Esophagus (tissue), 2 donors: ENCODE measurements at regions not wholly inside any gene's neighbourhood (a gene's known extent, or its start where the extent isn't known, plus 50 kb on each side); places are given as distances from the start of the nearest gene placed in this dataset.

ENCODE experiments used
- H3K27ac ChIP-seq, 2 donors: one replicate each; pipeline ENCODE4 v1.5.1; 2013; ENCODE audit warnings: low read depth in 2 of 2, mild to moderate bottlenecking in 2 of 2, inconsistent platforms in 1 of 2, low read length in 1 of 2, moderate library complexity in 1 of 2
- H3K27me3 ChIP-seq, 2 donors: one replicate each; pipeline ENCODE4 v1.6.1; 2013; ENCODE audit warnings: low read length in 2 of 2, control low read depth in 1 of 2, mild to moderate bottlenecking in 1 of 2; ENCODE audit not compliant: insufficient read depth in 2 of 2, control insufficient read depth in 1 of 2
- H3K36me3 ChIP-seq, 2 donors: one replicate each; pipeline ENCODE4 v1.6.1; 2013; ENCODE audit warnings: low read length in 1 of 2; ENCODE audit not compliant: control insufficient read depth in 2 of 2, insufficient read depth in 2 of 2
- H3K4me1 ChIP-seq, 2 donors: one replicate each; pipeline ENCODE4 v1.6.1; 2013; ENCODE audit warnings: low read length in 1 of 2; ENCODE audit not compliant: control insufficient read depth in 2 of 2, insufficient read depth in 2 of 2
- H3K4me3 ChIP-seq, 2 donors: one replicate each; pipeline ENCODE4 v1.5.1; 2013; ENCODE audit warnings: low read length in 2 of 2, mild to moderate bottlenecking in 2 of 2, low read depth in 1 of 2, moderate library complexity in 1 of 2
- H3K9me3 ChIP-seq, 2 donors: one replicate each; pipeline ENCODE4 v1.6.1; 2013; ENCODE audit warnings: mild to moderate bottlenecking in 2 of 2, low read depth in 1 of 2, low read length in 1 of 2, moderate library complexity in 1 of 2; ENCODE audit not compliant: control insufficient read depth in 2 of 2, insufficient read depth in 1 of 2
- WGBS, 2 donors: extraction: QIAGEN DNeasy Blood & Tissue Kit; methylation state at CpG; one replicate each; pipeline ENCODE4 v1.1.7; 2013; 5-methylcytosine and 5-hydroxymethylcytosine counted together
- donor health status: healthy with polysubstance abuse.
- donor health status: Bipolar disorder and iron deficiency.

DNA sequence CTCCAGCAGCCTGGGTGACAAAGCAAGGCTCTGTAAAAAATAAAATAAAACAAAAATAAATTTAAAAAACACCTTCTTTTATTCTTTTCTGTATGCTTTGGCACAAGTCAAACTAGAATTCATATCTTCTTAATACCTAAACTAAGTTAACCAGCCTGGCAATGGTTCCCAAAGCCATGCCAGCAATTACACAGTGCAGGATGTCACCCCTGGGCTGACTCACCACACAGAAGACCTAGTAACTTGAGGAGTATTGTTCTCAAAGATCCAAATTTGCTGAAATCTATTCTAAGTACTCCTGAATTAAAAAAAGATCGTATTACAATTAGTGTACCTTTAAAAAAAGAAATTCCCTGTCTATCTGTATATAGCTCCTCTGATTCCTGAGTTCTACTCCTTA, 162.7 kb upstream of the SGK1 start:
- Histone ChIP-seq H3K4me3 (no peak overlapping the region), H3K36me3 (no peaks in the 10 kb centered on the region), H3K27ac (no peak overlapping the region), H3K27me3 (no peaks in the 10 kb centered on the region), H3K9me3 (no peaks in the 10 kb centered on the region), H3K4me1 (peaks cover 0 to 6% of the 10 kb centered on the region in 2 donors)
- 39 to 48% methylated on average over 1 of the region's 1 CpG for WGBS, 2 donors

DNA sequence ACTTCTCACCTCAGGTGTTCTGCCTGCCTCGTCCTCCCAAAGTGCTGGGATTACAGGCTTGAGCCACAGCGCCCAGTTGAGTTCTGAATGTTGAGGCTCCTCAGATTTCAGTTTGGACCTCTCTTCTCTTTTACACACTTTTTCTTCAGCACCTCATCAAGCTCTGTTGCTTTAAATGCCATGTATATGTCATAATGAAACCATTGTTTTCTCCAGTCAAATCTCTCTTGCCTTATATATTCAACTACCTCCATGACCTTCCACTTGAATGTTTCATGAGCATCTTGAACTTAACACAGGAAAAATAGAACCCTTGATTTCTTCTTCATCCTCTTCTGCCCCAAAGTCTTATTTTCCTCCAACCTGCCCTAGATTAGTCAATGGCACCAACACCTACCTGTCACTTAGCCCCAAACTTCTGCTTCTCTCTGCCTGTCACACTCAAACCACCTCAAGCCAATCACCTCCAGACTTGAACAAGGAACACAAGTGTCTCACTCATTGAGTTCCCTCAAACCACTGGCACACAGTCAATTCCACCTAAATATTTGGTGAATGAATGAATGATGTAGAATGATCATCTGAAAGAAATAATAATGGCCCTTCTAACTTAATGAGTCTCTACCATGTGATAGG, 161.0 kb upstream of the SGK1 start:
- Histone ChIP-seq H3K9me3 (no peaks in the 10 kb centered on the region), H3K27ac (no peak overlapping the region)

DNA sequence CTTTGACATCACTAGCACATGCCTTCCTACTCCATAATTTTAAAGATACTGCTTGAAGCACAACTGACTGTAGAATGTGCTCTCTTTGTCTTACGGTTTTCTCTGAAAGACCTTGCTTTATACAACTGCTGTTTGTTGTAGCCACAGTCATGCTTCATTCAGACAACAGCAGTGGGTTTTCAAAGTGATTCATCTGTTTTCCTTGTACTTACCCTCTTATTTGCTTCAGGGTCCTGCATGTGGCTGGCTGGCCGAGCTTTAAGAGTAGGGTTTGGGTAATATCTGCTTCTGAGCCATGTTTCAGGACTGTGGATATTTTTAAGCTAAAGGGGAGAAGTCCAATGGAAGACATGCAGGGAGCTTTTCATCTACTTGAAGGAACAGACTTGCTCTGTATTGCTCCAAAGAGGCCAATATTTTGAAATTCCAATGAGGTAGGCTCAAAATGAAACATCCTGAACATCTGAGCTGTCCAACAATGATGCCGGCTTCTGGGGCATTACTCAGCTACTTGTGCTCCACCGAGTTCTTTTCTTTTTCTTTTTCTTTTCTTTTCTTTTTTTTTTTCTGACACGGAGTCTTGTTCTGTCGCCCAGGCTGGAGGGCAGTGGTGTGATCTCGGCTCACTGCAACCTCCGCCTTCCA, 160.2 kb upstream of the SGK1 start:
- peaks cover 0 to 6% of the 10 kb centered on the region in 2 donors for H3K4me1 ChIP-seq
- H3K27me3 ChIP-seq = no peaks in the 10 kb centered on the region
- H3K4me3 ChIP-seq = no peak overlapping the region
- H3K36me3 ChIP-seq = no peaks in the 10 kb centered on the region
- WGBS, 2 donors = 88 to 92% methylated on average over 8 of the region's 8 CpGs
- no peaks in the 10 kb centered on the region for H3K9me3 ChIP-seq
- no peak overlapping the region for H3K27ac ChIP-seq

More for the DNA sequence above, 161.0 kb upstream of the SGK1 start:
- Histone ChIP-seq H3K4me1 (peaks cover 0 to 6% of the 10 kb centered on the region in 2 donors), H3K4me3 (no peak overlapping the region), H3K36me3 (no peaks in the 10 kb centered on the region), H3K27me3 (no peaks in the 10 kb centered on the region)
- 98 to 100% methylated on average over 2 of the region's 2 CpGs for WGBS, 2 donors

DNA sequence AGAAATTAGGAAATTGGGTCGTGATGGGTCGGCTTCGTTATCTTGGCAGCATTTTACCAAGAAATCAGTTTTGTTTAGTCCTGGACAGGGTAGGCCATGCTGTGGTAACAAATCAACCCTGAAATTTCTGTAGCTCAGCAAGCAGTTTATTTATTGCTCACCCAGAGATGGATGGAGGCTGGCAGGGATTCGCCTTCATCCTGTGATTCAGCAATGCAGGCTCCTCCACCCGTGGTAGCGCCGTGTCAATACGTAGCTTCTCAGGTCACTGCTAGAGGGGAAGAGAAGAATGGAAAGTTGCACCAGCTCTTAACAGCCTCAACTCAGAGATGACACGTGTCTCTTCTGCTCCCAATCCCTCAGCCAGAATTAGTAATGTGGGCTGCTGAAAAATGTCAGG, 157.0 kb upstream of the SGK1 start:
- Histone ChIP-seq H3K27ac (no peak overlapping the region), H3K27me3 (no peaks in the 10 kb centered on the region), H3K4me3 (no peak overlapping the region), H3K4me1 (no peaks in the 10 kb centered on the region), H3K36me3 (no peaks in the 10 kb centered on the region), H3K9me3 (no peaks in the 10 kb centered on the region)
- 88 to 89% methylated on average over 9 of the region's 9 CpGs for WGBS, 2 donors

DNA sequence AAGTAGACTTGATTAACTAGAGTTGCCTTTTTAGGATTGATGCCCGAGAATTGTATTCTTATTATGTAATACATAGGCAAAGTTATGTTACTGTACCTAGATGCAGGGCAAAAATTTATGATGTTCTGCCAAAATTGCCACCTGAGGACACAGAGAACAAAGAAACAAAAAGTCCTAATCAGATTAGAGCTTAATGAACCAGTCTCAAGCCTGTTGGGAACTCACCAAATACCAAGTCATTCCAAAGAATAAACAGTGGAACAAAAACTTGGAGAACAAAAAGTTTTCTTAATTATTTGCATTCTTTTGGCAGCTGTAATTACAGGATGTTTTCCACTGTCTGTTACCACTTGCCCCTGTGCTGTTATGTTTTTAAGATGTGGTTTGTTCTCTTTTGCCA, 154.7 kb upstream of the SGK1 start:
- Histone ChIP-seq H3K27me3 (no peaks in the 10 kb centered on the region), H3K4me3 (no peak overlapping the region), H3K36me3 (no peaks in the 10 kb centered on the region), H3K9me3 (no peaks in the 10 kb centered on the region), H3K4me1 (peaks cover 0 to 3% of the 10 kb centered on the region in 2 donors), H3K27ac (no peak overlapping the region)
- WGBS, 2 donors = 46 to 55% methylated on average over 1 of the region's 1 CpG

DNA sequence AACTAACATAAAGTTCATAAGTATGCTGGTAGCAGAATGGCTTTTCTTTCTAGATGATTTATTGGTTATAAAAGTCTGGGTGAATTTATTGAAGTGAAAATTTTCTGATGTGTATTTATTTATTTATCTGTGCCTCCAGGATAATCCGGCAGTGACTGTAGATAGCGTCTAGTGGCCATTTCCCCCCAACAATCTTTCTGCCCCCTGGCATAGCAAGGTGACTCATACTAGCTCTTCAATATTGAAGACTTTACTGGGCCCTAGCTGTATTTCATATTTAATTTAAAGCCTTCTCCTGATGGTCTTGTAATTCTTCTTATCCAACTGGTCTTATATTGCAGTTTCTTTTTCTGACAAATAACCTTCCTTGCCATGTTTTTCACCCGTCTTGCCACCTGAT, 154.1 kb upstream of the SGK1 start:
- Histone ChIP-seq H3K36me3 (no peaks in the 10 kb centered on the region), H3K27me3 (no peaks in the 10 kb centered on the region), H3K4me1 (peaks cover 0 to 3% of the 10 kb centered on the region in 2 donors), H3K27ac (no peak overlapping the region), H3K4me3 (no peak overlapping the region), H3K9me3 (no peaks in the 10 kb centered on the region)
- WGBS, 2 donors = 67 to 78% methylated on average over 3 of the region's 3 CpGs

DNA sequence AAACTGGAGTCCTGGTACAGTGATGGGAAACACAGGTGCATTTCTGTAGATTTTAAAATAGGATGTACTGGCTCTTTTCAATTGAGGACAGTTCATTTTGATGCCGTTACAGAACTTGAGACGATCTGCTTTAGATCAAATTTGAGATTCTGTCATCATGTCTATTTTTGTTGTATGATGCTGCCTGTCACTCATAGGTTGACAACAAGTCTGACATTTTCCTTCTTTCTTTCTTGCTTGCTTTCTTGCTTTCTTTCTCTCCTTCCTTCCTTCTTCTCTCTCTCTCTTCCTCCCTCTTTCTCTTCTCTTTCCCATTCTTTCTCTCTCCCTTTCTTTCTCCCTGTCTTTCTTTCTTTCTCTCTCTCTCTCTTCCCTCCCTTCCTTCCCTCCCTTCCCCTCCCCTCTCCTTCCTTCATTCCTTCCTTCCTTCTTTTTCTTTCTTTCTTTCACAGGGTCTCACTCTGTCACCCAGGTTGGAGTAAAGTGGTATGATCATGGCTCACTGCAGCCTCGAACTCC, 152.6 kb upstream of the SGK1 start:
- Histone ChIP-seq H3K9me3 (no peaks in the 10 kb centered on the region), H3K4me1 (peaks cover 0 to 3% of the 10 kb centered on the region in 2 donors), H3K4me3 (no peak overlapping the region), H3K27me3 (no peaks in the 10 kb centered on the region), H3K36me3 (no peaks in the 10 kb centered on the region), H3K27ac (no peak overlapping the region)
- 87 to 89% methylated on average over 3 of the region's 3 CpGs for WGBS, 2 donors

DNA sequence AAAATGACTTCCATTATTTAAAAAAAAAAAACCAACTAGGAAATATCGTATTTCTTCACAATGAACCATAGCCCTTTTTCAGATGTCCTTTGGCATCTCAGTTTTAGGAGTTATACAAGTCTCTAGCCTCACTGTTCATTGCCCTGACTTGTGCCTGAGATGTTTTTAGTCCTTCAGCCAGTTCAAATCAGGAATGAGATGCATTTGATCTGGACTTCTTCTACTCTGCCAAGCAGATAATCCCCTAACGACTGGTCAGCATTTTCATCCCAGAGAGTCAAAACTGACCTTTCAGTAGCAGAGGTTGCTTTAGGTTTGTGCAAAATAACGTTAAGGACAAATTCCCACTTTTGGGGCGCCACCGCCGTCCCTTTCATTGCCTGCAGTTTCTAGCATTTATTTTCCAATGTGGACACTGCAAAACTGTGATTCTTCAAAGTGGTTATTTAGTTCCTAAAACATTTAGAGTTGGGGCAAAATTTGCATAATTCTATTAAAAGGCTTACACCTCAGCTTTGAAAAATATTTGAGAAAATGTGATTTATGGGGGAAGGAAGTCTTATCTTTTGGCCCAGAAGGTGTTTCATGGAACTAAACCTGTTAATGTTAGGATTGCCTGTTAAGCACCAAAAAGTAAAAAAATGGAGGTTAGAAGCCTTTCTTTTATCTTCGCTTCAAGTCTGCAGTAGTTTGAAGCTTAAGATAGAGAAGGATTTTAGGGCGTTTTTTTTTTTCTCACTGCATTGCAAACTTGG, 152.0 kb upstream of the SGK1 start:
- no peaks in the 10 kb centered on the region for H3K9me3 ChIP-seq
- H3K36me3 ChIP-seq = no peaks in the 10 kb centered on the region
- H3K4me3 ChIP-seq = no peak overlapping the region
- no peaks in the 10 kb centered on the region for H3K27me3 ChIP-seq
- H3K27ac ChIP-seq = no peak overlapping the region
- WGBS, 2 donors = 73 to 74% methylated on average over 8 of the region's 8 CpGs
- H3K4me1 ChIP-seq = peaks cover 0 to 3% of the 10 kb centered on the region in 2 donors

DNA sequence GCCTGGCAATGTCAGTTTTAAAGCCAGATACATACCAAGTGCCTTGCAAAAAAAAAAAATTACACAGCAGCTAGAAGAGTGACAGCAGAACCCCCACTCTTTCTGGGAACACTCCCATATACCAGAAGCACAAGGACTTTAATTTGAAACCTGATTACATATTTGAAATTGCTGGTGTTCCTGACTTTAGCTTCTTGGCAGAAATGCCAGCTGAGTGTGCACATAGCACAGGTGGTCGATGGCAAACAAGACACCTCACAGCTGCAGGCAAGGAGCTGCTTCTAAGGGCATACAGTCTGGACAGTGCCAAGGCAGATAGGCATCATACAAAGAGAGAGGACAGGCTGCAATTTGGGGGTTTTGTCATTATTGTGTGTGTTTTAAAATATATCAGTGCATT, 150.7 kb upstream of the SGK1 start:
- Histone ChIP-seq H3K4me1 (peaks cover 0 to 3% of the 10 kb centered on the region in 2 donors), H3K36me3 (no peaks in the 10 kb centered on the region), H3K27me3 (no peaks in the 10 kb centered on the region), H3K27ac (no peak overlapping the region), H3K4me3 (no peak overlapping the region), H3K9me3 (no peaks in the 10 kb centered on the region)
- 30 to 38% methylated on average over 1 of the region's 1 CpG for WGBS, 2 donors
